A549 (cell line): ENCODE measurements at regions not wholly inside any gene's neighbourhood (a gene's known extent, or its start where the extent isn't known, plus 50 kb on each side); places are given as distances from the start of the nearest gene placed in this dataset.

ENCODE experiments used
- ATOH8 ChIP-seq: fragments of 250-450 bp; sonication (Bioruptor Pico); IDR thresholded peaks from 2 replicates; pipeline ENCODE4 v1.5.0; 2020; ENCODE audit warnings: low read depth, mild to moderate bottlenecking, moderate library complexity
- CHD2 ChIP-seq: fragments of 150-350 bp; IDR thresholded peaks from 2 replicates; pipeline ENCODE4 v1.6.1; 2014; ENCODE audit warnings: low read length; ENCODE audit not compliant: partially characterized antibody
- CTCF ChIP-seq: fragments of >200 bp; sonication (Bioruptor Twin); formaldehyde crosslinking; IDR thresholded peaks from 3 replicates; pipeline ENCODE4 v1.5.1; 2016
- E2F6 ChIP-seq: IDR thresholded peaks from 2 replicates; pipeline ENCODE4 v1.6.1; 2012; ENCODE audit warnings: low read depth, borderline replicate concordance
- EP300 ChIP-seq, 2 experiments: fragments of >200 bp; sonication (Bioruptor Twin); formaldehyde crosslinking; IDR thresholded peaks; 2 replicates in 1 of 2; 3 replicates in 1 of 2; pipeline ENCODE4 v1.6.1; 2016 to 2017
- HMGXB4 ChIP-seq: fragments of 250-450 bp; sonication (Bioruptor Pico); IDR thresholded peaks from 2 replicates; pipeline ENCODE4 v1.5.0; 2021; ENCODE audit warnings: mild to moderate bottlenecking, moderate library complexity, borderline replicate concordance
- HOXB13 ChIP-seq: fragments of 250-450 bp; sonication (Bioruptor Pico); IDR thresholded peaks from 2 replicates; pipeline ENCODE4 v1.5.0; 2020; ENCODE audit warnings: low read depth, mild to moderate bottlenecking, moderate library complexity
- POLR2A ChIP-seq: IDR thresholded peaks from 2 replicates; pipeline ENCODE4 v1.6.1; 2012; ENCODE audit warnings: mild to moderate bottlenecking, low read length
- RAD21 ChIP-seq, 2 experiments: fragments of >200 bp in 1 of 2; sonication (Bioruptor Twin) in 1 of 2; formaldehyde crosslinking in 1 of 2; IDR thresholded peaks in 1 of 2; conservative IDR thresholded peaks in 1 of 2; 2 replicates in 1 of 2; 3 replicates in 1 of 2; pipeline ENCODE4 v1.6.1; 2012 to 2018; ENCODE audit warnings: inconsistent platforms in 1 of 2
- REST ChIP-seq: fragments of 200-600 bp; sonication (generic); IDR thresholded peaks from 2 replicates; pipeline ENCODE4 v1.6.1; 2016; ENCODE audit warnings: antibody characterized with exemption, mild to moderate bottlenecking, moderate library complexity
- SREBF2 ChIP-seq: fragments of 450-650 bp; IDR thresholded peaks from 2 replicates; pipeline ENCODE4 v1.6.1; 2014; ENCODE audit warnings: mild to moderate bottlenecking, moderate library complexity
- TP53 ChIP-seq: fragments of 250-450 bp; sonication (Bioruptor Pico); IDR thresholded peaks from 2 replicates; pipeline ENCODE4 v1.5.0; 2021; ENCODE audit warnings: mild to moderate bottlenecking, moderate library complexity
- USF2 ChIP-seq: fragments of 450-650 bp; IDR thresholded peaks from 2 replicates; pipeline ENCODE4 v1.6.1; 2014; ENCODE audit warnings: antibody characterized with exemption
- ZNF302 ChIP-seq: fragments of 250-450 bp; sonication (Bioruptor Pico); IDR thresholded peaks from 2 replicates; pipeline ENCODE4 v1.9.0; 2021; ENCODE audit warnings: inconsistent platforms, mild to moderate bottlenecking, moderate library complexity

- TF ChIP-seq SREBF2 (no peak), HOXB13 (CRISPR knock-in tag) (no peak), POLR2A (no peak), ZNF302 (CRISPR knock-in tag) (no peak), CTCF (no peak), ATOH8 (CRISPR knock-in tag) (no peak), USF2 (no peak), E2F6 (no peak), REST (no peak), HMGXB4 (CRISPR knock-in tag) (no peak), TP53 (no peak), EP300 (IDR thresholded peaks at IDR 0.05) (no peak), RAD21 (conservative IDR thresholded peaks at IDR 0.05 in 1 of 2, IDR thresholded peaks at IDR 0.05 in 1 of 2) (no peak), CHD2 (no peak)
Observed at GRCh38 chrX:446245-446644, 59.5 kb upstream of the PPP2R3B start.
